ENCODE measurements at regions not wholly inside any gene's neighbourhood (a gene's known extent, or its start where the extent isn't known, plus 50 kb on each side); places are given as distances from the start of the nearest gene placed in this dataset.

- TF ChIP-seq POLR2A (IDR thresholded peaks at IDR 0.05; ENCODE audit: low read length) (no peak), GATA1 (IDR thresholded peaks at IDR 0.05; ENCODE audit: low read depth, low read length) (no peak)
Measured at GRCh38 chr3:65201926-65202325, 514.1 kb upstream of the ADAMTS9 start.
